ENCODE measurements at regions not wholly inside any gene's neighbourhood (a gene's known extent, or its start where the extent isn't known, plus 50 kb on each side); places are given as distances from the start of the nearest gene placed in this dataset.

DNA sequence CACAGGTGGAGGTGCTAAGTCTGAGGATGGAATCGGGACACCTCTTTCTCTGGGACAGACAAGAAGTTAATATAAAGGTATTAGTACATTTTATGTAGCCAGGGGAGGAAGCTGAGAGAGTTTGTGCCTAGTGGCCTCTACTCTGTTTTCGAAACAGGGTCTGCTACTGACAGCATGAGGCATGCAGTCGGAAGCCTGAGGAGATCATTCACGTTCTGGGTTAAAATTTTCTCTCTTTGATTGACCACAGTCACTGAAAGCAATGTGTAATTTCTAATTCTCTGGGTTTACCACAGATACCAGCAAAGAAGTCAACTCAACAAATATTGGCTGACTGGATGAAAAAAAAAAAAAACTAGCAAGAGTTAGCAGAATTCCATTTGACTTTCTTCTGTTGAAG, 53.3 kb upstream of the KCTD7 start:
- Histone ChIP-seq H3K9me1 (ENCODE audit: control insufficient read depth, extremely low read depth, insufficient read depth, low read length) (no peaks in the 10 kb centered on the region), H3K4me2 (ENCODE audit: control insufficient read depth, extremely low read depth, insufficient read depth, low read depth, low read length) (no peak overlapping the region), H3K9ac (ENCODE audit: control insufficient read depth, extremely low read depth, insufficient read depth, low read length) (no peak overlapping the region), H3K4me1 (ENCODE audit: control insufficient read depth, extremely low read depth, insufficient read depth, low read length) (peaks cover 2% of the 10 kb centered on the region), H3K27me3 (ENCODE audit: control insufficient read depth, extremely low read depth, insufficient read depth, low read length) (no peaks in the 10 kb centered on the region), H2AFZ (ENCODE audit: control insufficient read depth, low read length) (no peak overlapping the region), H4K20me1 (ENCODE audit: control insufficient read depth, extremely low read depth, insufficient read depth, low read length) (no peaks in the 10 kb centered on the region), H3K9me3 (ENCODE audit: control insufficient read depth, low read depth, low read length) (no peaks in the 10 kb centered on the region), H3K79me2 (ENCODE audit: control insufficient read depth, insufficient read depth, low read length) (peaks cover 84% of the 10 kb centered on the region), H3K27ac (ENCODE audit: control insufficient read depth, insufficient read depth, low read length) (no peak overlapping the region), H3K36me3 (ENCODE audit: control insufficient read depth in 2 of 2, extremely low read depth in 1 of 2, insufficient read depth in 2 of 2, low read length in 2 of 2) (peaks cover 3 to 14% of the 10 kb centered on the region in 2 experiments), H3K4me3 (ENCODE audit: control insufficient read depth in 2 of 3, extremely low read depth in 1 of 3, insufficient read depth in 2 of 3, low read depth in 1 of 3, low read length in 3 of 3) (no peak overlapping the region)
- no peak for FAIRE-seq
- dilution Hi-C loops (cut with MboI; ENCODE audit: extremely low pct_ligation_motif_present, low sequenced_read_pairs) = no loop called here
- TF ChIP-seq EZH2 (IDR thresholded peaks at IDR 0.05; ENCODE audit: low read length) (no peak), CTCF (optimal IDR thresholded peaks at IDR 0.05 in 1 of 3, IDR thresholded peaks at IDR 0.05 in 1 of 3, conservative IDR thresholded peaks at IDR 0.05 in 1 of 3; ENCODE audit: extremely low read depth in 1 of 3, insufficient read depth in 2 of 3, low read length in 3 of 3) (no peak)
- no peak for DNase-seq (ENCODE audit: low read depth, low spot score)

DNA sequence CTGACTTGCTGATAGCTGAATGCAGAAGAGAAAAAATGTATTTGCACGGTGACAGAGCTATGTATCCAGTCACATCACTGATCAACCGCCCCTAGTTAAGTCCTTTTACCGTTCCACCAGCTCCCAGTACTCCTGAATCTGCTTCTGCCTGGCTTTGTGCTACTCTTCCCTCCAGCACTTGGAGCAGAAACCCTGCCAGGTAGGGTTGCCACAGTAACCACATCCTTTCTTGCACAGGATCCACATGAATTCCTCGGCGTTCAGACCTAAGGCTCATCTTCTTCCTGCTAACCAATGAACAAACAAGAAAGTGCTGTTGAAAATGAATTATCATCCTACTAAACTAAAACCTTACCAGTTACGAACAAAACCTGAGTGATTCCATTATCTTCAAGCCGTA, 52.0 kb upstream of the KCTD7 start:
- dilution Hi-C loops (cut with MboI; ENCODE audit: extremely low pct_ligation_motif_present, low sequenced_read_pairs) = no loop called here
- peaks cover 3 to 14% of the 10 kb centered on the region in 2 experiments for H3K36me3 ChIP-seq (ENCODE audit: control insufficient read depth in 2 of 2, extremely low read depth in 1 of 2, insufficient read depth in 2 of 2, low read length in 2 of 2)
- H3K9me3 ChIP-seq (ENCODE audit: control insufficient read depth, low read depth, low read length) = no peaks in the 10 kb centered on the region
- H3K9ac ChIP-seq (ENCODE audit: control insufficient read depth, extremely low read depth, insufficient read depth, low read length) = no peak overlapping the region
- H3K27ac ChIP-seq (ENCODE audit: control insufficient read depth, insufficient read depth, low read length) = no peak overlapping the region
- no peak for DNase-seq (ENCODE audit: low read depth, low spot score)
- TF ChIP-seq CTCF (optimal IDR thresholded peaks at IDR 0.05 in 1 of 3, IDR thresholded peaks at IDR 0.05 in 1 of 3, conservative IDR thresholded peaks at IDR 0.05 in 1 of 3; ENCODE audit: extremely low read depth in 1 of 3, insufficient read depth in 2 of 3, low read length in 3 of 3) = no peak
- TF ChIP-seq EZH2 (IDR thresholded peaks at IDR 0.05; ENCODE audit: low read length) = no peak
- H3K9me1 ChIP-seq (ENCODE audit: control insufficient read depth, extremely low read depth, insufficient read depth, low read length) = no peaks in the 10 kb centered on the region
- no peak overlapping the region for H3K4me3 ChIP-seq (ENCODE audit: control insufficient read depth in 2 of 3, extremely low read depth in 1 of 3, insufficient read depth in 2 of 3, low read depth in 1 of 3, low read length in 3 of 3)
- H3K4me1 ChIP-seq (ENCODE audit: control insufficient read depth, extremely low read depth, insufficient read depth, low read length) = peaks cover 2% of the 10 kb centered on the region
- no peak for FAIRE-seq
- no peak overlapping the region for H2AFZ ChIP-seq (ENCODE audit: control insufficient read depth, low read length)
- no peak overlapping the region for H3K4me2 ChIP-seq (ENCODE audit: control insufficient read depth, extremely low read depth, insufficient read depth, low read depth, low read length)
- H4K20me1 ChIP-seq (ENCODE audit: control insufficient read depth, extremely low read depth, insufficient read depth, low read length) = no peaks in the 10 kb centered on the region
- H3K79me2 ChIP-seq (ENCODE audit: control insufficient read depth, insufficient read depth, low read length) = peaks cover 87% of the 10 kb centered on the region
- no peaks in the 10 kb centered on the region for H3K27me3 ChIP-seq (ENCODE audit: control insufficient read depth, extremely low read depth, insufficient read depth, low read length)
